Loucy (cell line): ENCODE measurements at regions not wholly inside any gene's neighbourhood (a gene's known extent, or its start where the extent isn't known, plus 50 kb on each side); places are given as distances from the start of the nearest gene placed in this dataset.

Experiments
- H2AFZ ChIP-seq: fragments of 200-600 bp; sonication (generic); 2 replicates; pipeline ENCODE4 v1.6.0; 2016; ENCODE audit warnings: antibody characterized with exemption, mild to moderate bottlenecking, low read length, moderate library complexity
- H3F3A ChIP-seq: fragments of 200-600 bp; 2 replicates; pipeline ENCODE4 v1.6.0; 2016; ENCODE audit warnings: antibody characterized with exemption, low read depth, mild to moderate bottlenecking
- H3K27me3 ChIP-seq: fragments of 200-600 bp; sonication (generic); 2 replicates; pipeline ENCODE4 v1.6.1; 2014; ENCODE audit warnings: low read length, mild to moderate bottlenecking; ENCODE audit not compliant: insufficient read depth, poor library complexity, severe bottlenecking
- H3K36me3 ChIP-seq: fragments of 200-600 bp; sonication (generic); 2 replicates; pipeline ENCODE4 v1.6.1; 2016; ENCODE audit warnings: low read length; ENCODE audit not compliant: insufficient read depth
- H3K4me1 ChIP-seq: fragments of 200-600 bp; sonication (generic); 2 replicates; pipeline ENCODE4 v1.5.1; 2014; ENCODE audit warnings: low read length, mild to moderate bottlenecking; ENCODE audit not compliant: insufficient read depth, poor library complexity, severe bottlenecking
- H3K4me2 ChIP-seq: fragments of 200-600 bp; sonication (generic); 2 replicates; pipeline ENCODE4 v1.6.0; 2014; ENCODE audit warnings: antibody characterized with exemption, low read length, low read depth, mild to moderate bottlenecking; ENCODE audit not compliant: poor library complexity, severe bottlenecking
- H3K4me3 ChIP-seq: fragments of 200-600 bp; sonication (generic); 2 replicates; pipeline ENCODE4 v1.5.1; 2014; ENCODE audit warnings: low read length, mild to moderate bottlenecking, mixed read lengths; ENCODE audit not compliant: poor library complexity, severe bottlenecking
- H3K79me2 ChIP-seq: fragments of 200-600 bp; sonication (generic); 2 replicates; pipeline ENCODE4 v1.6.1; 2014; ENCODE audit warnings: low read length; ENCODE audit not compliant: insufficient read depth
- H3K9ac ChIP-seq: fragments of 200-600 bp; sonication (generic); 2 replicates; pipeline ENCODE4 v1.6.0; 2014; ENCODE audit warnings: mild to moderate bottlenecking, low read depth, low read length, moderate library complexity; ENCODE audit not compliant: poor library complexity, severe bottlenecking
- H3K9me2 ChIP-seq: fragments of 200-600 bp; sonication (generic); replicated peaks from 2 replicates; pipeline ENCODE4 v1.6.1; 2016; ENCODE audit warnings: low read depth, low read length, mixed read lengths
- H3K9me3 ChIP-seq: fragments of 200-600 bp; sonication (generic); 2 replicates; pipeline ENCODE4 v1.6.1; 2014; ENCODE audit warnings: mild to moderate bottlenecking, antibody characterized with exemption, low read length, low read depth; ENCODE audit not compliant: insufficient read depth
- H4K20me1 ChIP-seq: fragments of 200-600 bp; sonication (generic); 2 replicates; pipeline ENCODE4 v1.6.0; 2014; ENCODE audit warnings: antibody characterized with exemption, low read length, mild to moderate bottlenecking; ENCODE audit not compliant: insufficient read depth, poor library complexity, severe bottlenecking
- CTCF ChIP-seq: fragments of 200-600 bp; sonication (generic); conservative IDR thresholded peaks from 2 replicates; pipeline ENCODE4 v1.5.1; 2014; ENCODE audit warnings: mild to moderate bottlenecking, antibody characterized with exemption, low read length
- EZH2phosphoT487 ChIP-seq: fragments of 200-600 bp; IDR thresholded peaks from 2 replicates; pipeline ENCODE4 v1.6.1; 2018; ENCODE audit warnings: antibody characterized with exemption, mild to moderate bottlenecking, moderate library complexity, borderline replicate concordance

- H3K9ac ChIP-seq, result no peak overlapping the region
- H3K79me2 ChIP-seq, result no peaks in the 10 kb centered on the region
- no peaks in the 10 kb centered on the region for H3K9me2 ChIP-seq
- H3K4me3 ChIP-seq, result no peak overlapping the region
- TF ChIP-seq EZH2phosphoT487, result no peak
- TF ChIP-seq CTCF, result no peak
- no peak overlapping the region for H2AFZ ChIP-seq
- H3K4me2 ChIP-seq, result no peak overlapping the region
- H3K9me3 ChIP-seq, result peaks cover 17% of the 10 kb centered on the region; the same call in 1 of the 2 replicates
- no peaks in the 10 kb centered on the region for H3K27me3 ChIP-seq
- H3K36me3 ChIP-seq, result no peaks in the 10 kb centered on the region
- no peaks in the 10 kb centered on the region for H3K4me1 ChIP-seq
- H3F3A ChIP-seq, result no peaks in the 10 kb centered on the region
- no peaks in the 10 kb centered on the region for H4K20me1 ChIP-seq
Observed at GRCh38 chr2:240247241-240247867, 106.9 kb upstream of the OTOS start.

- no peaks in the 10 kb centered on the region for H3K4me1 ChIP-seq
Observed at GRCh38 chr2:240247868-240248720, 107.6 kb upstream of the OTOS start.

More at GRCh38 chr2:240247868-240248720, 107.6 kb upstream of the OTOS start:
- Histone ChIP-seq H3K4me3 (no peak overlapping the region), H3K9me2 (no peaks in the 10 kb centered on the region), H3K9ac (no peak overlapping the region), H2AFZ (no peak overlapping the region), H3K79me2 (no peaks in the 10 kb centered on the region), H4K20me1 (no peaks in the 10 kb centered on the region), H3K36me3 (no peaks in the 10 kb centered on the region), H3K4me2 (no peak overlapping the region), H3K27me3 (no peaks in the 10 kb centered on the region), H3F3A (no peaks in the 10 kb centered on the region), H3K9me3 (peaks cover 17% of the 10 kb centered on the region; the same call in 1 of the 2 replicates)
- no peak for TF ChIP-seq CTCF
- TF ChIP-seq EZH2phosphoT487, result no peak
